ENCODE measurements at regions not wholly inside any gene's neighbourhood (a gene's known extent, or its start where the extent isn't known, plus 50 kb on each side); places are given as distances from the start of the nearest gene placed in this dataset.
"Not testable (repeated sequence)": the region's sequence is repeated elsewhere in the genome, so short reads cannot be mapped to it uniquely, and the experiment has no call there.

- DNase-seq = no peak
These were observed 368.3 kb upstream of the OLFM3 start for GRCh38 chr1:102365071-102365470.

GRCh38 chr1:102336602-102337001 lies 339.9 kb upstream of the OLFM3 start:
- no peak for DNase-seq

GRCh38 chr1:102318104-102318806 lies 321.5 kb upstream of the OLFM3 start:
- DNase-seq = no peak

GRCh38 chr1:102315096-102315495 lies 318.4 kb upstream of the OLFM3 start:
- no peak for DNase-seq

- DNase-seq = no peak
These were observed 299.4 kb upstream of the OLFM3 start for GRCh38 chr1:102296116-102296515.

- no peak for DNase-seq
These were observed 286.2 kb upstream of the OLFM3 start for GRCh38 chr1:102282955-102283354.

- no peak for DNase-seq
These were observed 266.3 kb upstream of the OLFM3 start for GRCh38 chr1:102262994-102263393.

GRCh38 chr1:102252731-102253505 lies 256.2 kb upstream of the OLFM3 start:
- DNase-seq = no peak

- DNase-seq = peak in 1 of 3 experiments; percentile 33
These were observed 245.0 kb upstream of the OLFM3 start for GRCh38 chr1:102241431-102242338.

GRCh38 chr1:102239247-102239646 lies 242.5 kb upstream of the OLFM3 start:
- DNase-seq = no peak

GRCh38 chr1:102234753-102235359 lies 238.1 kb upstream of the OLFM3 start:
- no peak for DNase-seq

GRCh38 chr1:102219463-102219862 lies 222.7 kb upstream of the OLFM3 start:
- no peak for DNase-seq

GRCh38 chr1:102210891-102211290 lies 214.2 kb upstream of the OLFM3 start:
- DNase-seq = not testable (repeated sequence)

GRCh38 chr1:102191723-102192122 lies 195.0 kb upstream of the OLFM3 start:
- DNase-seq = peak; percentile 29 to 89 (median 55)

GRCh38 chr1:102190429-102190828 lies 193.7 kb upstream of the OLFM3 start:
- DNase-seq = peak in 1 of 3 experiments; percentile 7

GRCh38 chr1:102186536-102186935 lies 189.8 kb upstream of the OLFM3 start:
- DNase-seq = no peak

- no peak for DNase-seq
These were observed 188.5 kb upstream of the OLFM3 start for GRCh38 chr1:102185260-102185659.

- DNase-seq = no peak
These were observed 187.8 kb upstream of the OLFM3 start for GRCh38 chr1:102184477-102184876.

GRCh38 chr1:102183711-102184110 lies 187.0 kb upstream of the OLFM3 start:
- DNase-seq = no peak

GRCh38 chr1:102182603-102183260 lies 186.0 kb upstream of the OLFM3 start:
- DNase-seq = no peak

GRCh38 chr1:102181341-102181740 lies 184.6 kb upstream of the OLFM3 start:
- DNase-seq = no peak

- no peak for DNase-seq
These were observed 181.8 kb upstream of the OLFM3 start for GRCh38 chr1:102178480-102178879.

All from NCI-H1417 (cell line).